Thyroid gland (tissue), 4 donors: ENCODE measurements at regions not wholly inside any gene's neighbourhood (a gene's known extent, or its start where the extent isn't known, plus 50 kb on each side); places are given as distances from the start of the nearest gene placed in this dataset.

Experiments used
- POLR2A ChIP-seq, 2 donors: fragments of 450-650 bp; IDR thresholded peaks; one replicate each; pipeline ENCODE4 v1.6.1; 2017; ENCODE audit warnings: antibody characterized with exemption in 2 of 2, mild to moderate bottlenecking in 2 of 2, moderate library complexity in 1 of 2
- TF ChIP-seq, protein P1 (sequence below), 6 experiments: fragments of 200-600 bp in 3 of 6; fragments of 450-650 bp in 3 of 6; sonication (generic) in 3 of 6; IDR thresholded peaks; one replicate each; pipeline ENCODE4 v1.5.1; 2016 to 2019; ENCODE audit warnings: antibody characterized with exemption in 6 of 6, mild to moderate bottlenecking in 2 of 6, inconsistent platforms in 1 of 6, moderate library complexity in 1 of 6

DNA sequence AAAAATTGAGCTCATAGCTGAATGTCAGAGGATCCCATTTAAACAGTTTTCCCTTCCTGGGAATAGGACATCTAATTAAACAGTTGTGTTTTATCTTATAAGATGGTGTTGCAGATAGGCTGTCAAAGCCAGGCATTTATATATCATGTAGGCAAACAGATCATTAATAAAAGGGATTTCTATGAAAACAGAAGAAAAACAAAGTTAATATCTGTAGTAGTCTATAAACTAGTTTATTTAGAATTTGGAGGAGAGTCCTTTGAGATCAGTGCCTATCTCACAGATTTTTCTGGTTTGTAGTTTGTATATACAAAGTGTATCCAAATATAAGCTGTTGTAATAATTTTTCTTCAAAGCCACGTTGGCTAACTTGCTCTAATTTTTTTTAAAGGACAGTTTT is 1738.2 kb upstream of the PIK3C3 start:
- TF ChIP-seq, protein P1, sequence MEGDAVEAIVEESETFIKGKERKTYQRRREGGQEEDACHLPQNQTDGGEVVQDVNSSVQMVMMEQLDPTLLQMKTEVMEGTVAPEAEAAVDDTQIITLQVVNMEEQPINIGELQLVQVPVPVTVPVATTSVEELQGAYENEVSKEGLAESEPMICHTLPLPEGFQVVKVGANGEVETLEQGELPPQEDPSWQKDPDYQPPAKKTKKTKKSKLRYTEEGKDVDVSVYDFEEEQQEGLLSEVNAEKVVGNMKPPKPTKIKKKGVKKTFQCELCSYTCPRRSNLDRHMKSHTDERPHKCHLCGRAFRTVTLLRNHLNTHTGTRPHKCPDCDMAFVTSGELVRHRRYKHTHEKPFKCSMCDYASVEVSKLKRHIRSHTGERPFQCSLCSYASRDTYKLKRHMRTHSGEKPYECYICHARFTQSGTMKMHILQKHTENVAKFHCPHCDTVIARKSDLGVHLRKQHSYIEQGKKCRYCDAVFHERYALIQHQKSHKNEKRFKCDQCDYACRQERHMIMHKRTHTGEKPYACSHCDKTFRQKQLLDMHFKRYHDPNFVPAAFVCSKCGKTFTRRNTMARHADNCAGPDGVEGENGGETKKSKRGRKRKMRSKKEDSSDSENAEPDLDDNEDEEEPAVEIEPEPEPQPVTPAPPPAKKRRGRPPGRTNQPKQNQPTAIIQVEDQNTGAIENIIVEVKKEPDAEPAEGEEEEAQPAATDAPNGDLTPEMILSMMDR (IDR thresholded peaks at IDR 0.05) = no peak
- no peak for TF ChIP-seq POLR2A (IDR thresholded peaks at IDR 0.05)
